ENCODE measurements at regions not wholly inside any gene's neighbourhood (a gene's known extent, or its start where the extent isn't known, plus 50 kb on each side); places are given as distances from the start of the nearest gene placed in this dataset.

DNA sequence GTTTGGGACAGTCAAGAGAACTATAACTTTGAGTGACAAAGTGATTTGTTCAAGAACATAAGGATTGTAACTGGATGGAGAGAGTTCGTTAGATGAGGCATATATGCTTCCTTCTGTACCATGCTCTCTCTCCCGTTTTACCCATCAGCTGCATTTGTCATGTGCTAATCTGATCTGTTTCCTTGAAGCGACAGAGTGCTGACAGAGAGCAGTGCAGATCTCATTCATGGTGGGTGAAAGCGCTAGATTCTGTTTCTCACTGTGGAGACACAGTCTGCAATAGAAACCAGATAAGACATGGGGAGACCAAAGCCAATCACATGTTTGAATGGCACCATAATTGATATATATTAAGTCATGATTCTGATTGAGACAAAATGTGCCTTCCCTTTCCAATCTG is 456.6 kb upstream of the CELF4 start:
- H3K36me3 Mint-ChIP-seq (ENCODE audit: low read depth), result no peaks in the 10 kb centered on the region
- peaks cover 9% of the 10 kb centered on the region; the same call in 2 of the 3 replicates for H3K4me1 Mint-ChIP-seq
- Histone ChIP-seq H3K27me3 (ENCODE audit: insufficient read depth) (no peaks in the 10 kb centered on the region), H3K9me2 (ENCODE audit: insufficient read depth) (0 out of 2 replicates have a peak, but pooled peaks cover 3% of the 10 kb centered on the region), H4K20me1 (replicated peaks; ENCODE audit: insufficient read depth) (no peaks in the 10 kb centered on the region), H3K4me3 (no peak overlapping the region), H3K4me1 (ENCODE audit: insufficient read depth) (peaks cover 17% of the 10 kb centered on the region; the same call in 1 of the 2 replicates), H2AFZ (no peak overlapping the region; the same call in 1 of the 2 replicates), H3K36me3 (ENCODE audit: insufficient read depth) (no peaks in the 10 kb centered on the region), H3K4me2 (no peak overlapping the region), H3K27ac (ENCODE audit: low read depth) (no peak overlapping the region), H3F3A (replicated peaks; ENCODE audit: low read depth) (no peaks in the 10 kb centered on the region), H3K79me2 (replicated peaks; ENCODE audit: insufficient read depth) (no peaks in the 10 kb centered on the region)
- no peak overlapping the region for H3K4me3 Mint-ChIP-seq
- peaks cover 4% of the 10 kb centered on the region for H3K27me3 Mint-ChIP-seq (ENCODE audit: insufficient read depth, low read depth, poor library complexity)
- no peak overlapping the region for H3K27ac Mint-ChIP-seq
- H3K9me3 Mint-ChIP-seq, result no peaks in the 10 kb centered on the region
- ATAC-seq (no peak), DNase-seq (ENCODE audit: low spot score) (no peak)
- TF ChIP-seq ETS1 (IDR thresholded peaks at IDR 0.05) (no peak), JUNB (IDR thresholded peaks at IDR 0.05; ENCODE audit: unreplicated experiment) (no peak), ZNF331 (CRISPR knock-in tag; IDR thresholded peaks at IDR 0.05; ENCODE audit: low read depth) (no peak), STAT1 (IDR thresholded peaks at IDR 0.05; ENCODE audit: unreplicated experiment) (no peak), ZNF462 (CRISPR knock-in tag; IDR thresholded peaks at IDR 0.05) (no peak), CTCF (conservative IDR thresholded peaks at IDR 0.05; ENCODE audit: low read depth in 2 of 2) (no peak), REST (IDR thresholded peaks at IDR 0.05; ENCODE audit: unreplicated experiment) (no peak), POLR2AphosphoS5 (IDR thresholded peaks at IDR 0.05; ENCODE audit: low read depth) (no peak)

Data from GM23338 (cell line).